ENCODE measurements at regions not wholly inside any gene's neighbourhood (a gene's known extent, or its start where the extent isn't known, plus 50 kb on each side); places are given as distances from the start of the nearest gene placed in this dataset.

DNA sequence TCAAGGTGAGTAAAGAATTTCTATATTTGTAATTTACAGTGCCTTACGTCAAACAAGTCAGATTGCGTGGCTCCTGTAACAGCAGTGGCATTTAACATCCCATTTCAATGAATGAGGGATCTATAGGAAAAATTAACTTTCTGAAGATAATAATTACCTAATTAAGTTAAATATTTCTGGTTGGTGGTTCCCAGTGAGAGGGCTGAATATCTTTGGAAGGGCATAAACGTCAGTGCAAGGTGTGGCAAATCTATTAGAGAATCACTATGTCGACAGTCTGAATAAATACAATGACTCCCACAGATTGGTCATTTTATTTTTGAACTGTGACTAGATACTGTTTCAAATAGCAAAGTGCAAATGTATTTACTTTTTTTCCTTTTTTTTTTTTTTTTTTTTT is 80.0 kb downstream of the S1PR1 start:
- no peak for DNase-seq (ENCODE audit: low read depth, low spot score)

DNA sequence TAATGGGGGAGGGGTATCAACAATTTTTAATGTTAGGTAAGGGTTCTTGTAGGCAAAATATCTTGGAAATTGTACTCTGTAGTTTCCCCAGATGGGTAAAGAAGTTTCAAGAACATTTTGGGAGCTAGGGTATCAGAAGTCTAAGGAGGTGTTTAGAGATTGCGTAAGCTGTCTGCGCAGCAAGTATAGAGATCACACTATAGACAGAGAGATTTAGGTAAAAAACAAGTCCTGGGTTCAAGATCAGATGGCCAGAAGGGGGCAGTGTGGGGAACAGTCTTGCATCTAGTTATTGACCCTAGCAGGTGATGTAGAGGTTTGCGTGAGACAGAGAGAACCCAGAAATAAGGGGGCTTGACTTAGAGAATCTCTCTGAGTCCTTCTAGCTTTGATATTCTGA is 80.8 kb downstream of the S1PR1 start:
- DNase-seq (ENCODE audit: low read depth, low spot score): no peak

DNA sequence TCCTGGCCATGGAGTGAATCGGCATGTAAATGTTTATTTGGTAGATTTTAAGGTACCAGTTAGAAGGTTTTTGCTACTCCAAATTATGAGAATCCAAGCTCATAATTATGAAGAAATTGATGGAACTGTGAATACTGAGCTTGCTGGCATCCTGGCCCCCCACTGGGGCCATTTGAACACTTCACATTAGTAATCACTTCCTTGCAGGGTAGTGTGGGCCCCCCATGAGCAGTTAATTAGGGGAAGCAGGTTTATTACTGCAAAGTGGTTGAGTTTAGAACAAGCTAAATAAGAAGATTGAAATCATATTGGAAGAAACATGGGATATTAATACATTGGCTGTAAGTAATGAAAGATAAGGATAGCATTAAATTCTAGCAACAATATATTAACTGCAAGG is 86.7 kb downstream of the S1PR1 start:
- DNase-seq (ENCODE audit: low read depth, low spot score): no peak

DNA sequence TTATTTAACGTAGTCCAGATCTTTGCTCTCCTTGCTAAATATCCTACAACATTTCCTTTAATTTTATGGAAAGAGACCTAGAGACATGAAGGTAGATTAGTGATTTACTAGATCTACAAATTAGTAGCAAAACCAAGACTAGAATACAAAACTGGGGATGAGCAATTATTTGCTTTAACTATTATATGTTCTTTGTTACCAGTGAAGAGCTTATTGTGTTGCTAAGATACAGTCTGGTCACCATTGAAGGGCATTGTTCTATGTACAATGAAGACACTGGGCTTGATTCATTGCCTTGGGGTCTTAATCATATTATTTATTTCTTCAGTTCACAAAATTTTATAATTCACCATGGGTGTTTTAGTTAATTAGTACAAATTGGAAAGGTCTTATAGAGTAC is 88.3 kb downstream of the S1PR1 start:
- no peak for DNase-seq (ENCODE audit: low read depth, low spot score)

DNA sequence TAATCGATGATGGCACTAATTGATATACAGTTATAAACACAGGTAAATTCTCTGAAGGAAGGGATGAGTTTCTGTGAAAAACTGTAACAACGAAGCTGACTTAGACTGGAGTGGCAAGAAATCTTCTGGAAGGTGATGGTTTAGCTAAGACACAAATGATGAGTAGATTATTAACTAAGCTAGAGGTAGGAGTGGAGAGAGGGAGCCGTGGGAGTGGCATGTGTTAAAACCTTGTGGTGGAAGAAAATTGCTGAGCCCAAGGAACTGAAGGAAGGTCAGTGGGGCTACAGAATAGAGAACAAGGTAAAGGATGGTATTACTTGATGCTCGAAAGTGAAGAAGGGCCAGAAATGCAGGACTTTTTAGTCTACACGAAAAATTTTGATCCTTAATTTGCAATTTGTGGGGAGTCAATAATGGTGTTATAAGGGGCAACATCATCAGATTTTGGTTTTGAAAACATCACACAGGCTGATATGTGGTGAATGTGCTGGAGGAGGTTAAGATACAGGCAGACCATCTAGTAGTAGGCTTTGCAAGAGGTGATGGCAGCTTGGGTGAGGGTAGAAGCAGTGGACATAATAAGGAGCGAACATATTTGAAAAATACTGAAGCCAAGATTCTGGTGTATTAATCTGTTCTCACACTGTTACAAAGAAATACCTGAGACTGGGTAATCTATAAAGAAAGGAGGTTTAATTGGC is 93.8 kb downstream of the S1PR1 start:
- DNase-seq (ENCODE audit: low read depth, low spot score): no peak

DNA sequence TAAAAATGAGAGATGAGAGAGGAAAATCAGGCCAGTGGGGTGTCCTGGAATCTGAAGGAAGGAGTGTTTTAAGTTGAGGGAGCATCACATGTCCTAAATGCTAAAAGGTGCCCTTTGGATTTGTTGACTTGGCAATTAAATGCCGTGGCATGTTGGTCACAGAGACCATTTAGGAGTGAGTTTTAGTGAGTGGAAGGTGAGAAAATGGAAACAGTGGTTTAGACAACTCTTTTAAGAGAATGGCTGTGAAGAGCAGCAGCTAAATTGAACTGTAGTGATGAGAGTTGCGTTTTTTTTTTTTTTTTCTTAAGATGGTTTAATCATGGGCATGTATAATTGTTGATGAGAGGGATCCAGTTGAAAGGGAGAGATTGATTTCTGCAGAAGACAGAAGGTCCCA is 95.0 kb downstream of the S1PR1 start:
- no peak for DNase-seq (ENCODE audit: low read depth, low spot score)

DNA sequence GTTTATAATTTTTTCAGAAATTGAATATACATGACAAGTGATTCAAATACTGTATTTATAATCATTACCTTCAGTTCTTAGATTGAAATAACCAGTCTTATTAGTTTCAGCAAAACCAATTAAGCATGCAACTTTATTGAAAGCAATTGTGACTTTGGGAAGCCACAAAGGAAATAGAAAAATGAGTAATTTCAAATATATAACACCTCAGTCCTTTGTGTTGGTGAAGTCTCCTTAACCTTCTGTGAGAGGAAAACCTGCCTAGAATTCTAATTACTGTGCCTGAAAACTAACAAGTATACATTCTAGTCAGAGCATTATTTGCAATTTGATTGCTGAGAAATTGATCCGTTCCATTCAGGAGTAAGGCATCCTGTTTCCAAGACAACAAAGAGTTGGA is 95.8 kb downstream of the S1PR1 start:
- DNase-seq (ENCODE audit: low read depth, low spot score): no peak

DNA sequence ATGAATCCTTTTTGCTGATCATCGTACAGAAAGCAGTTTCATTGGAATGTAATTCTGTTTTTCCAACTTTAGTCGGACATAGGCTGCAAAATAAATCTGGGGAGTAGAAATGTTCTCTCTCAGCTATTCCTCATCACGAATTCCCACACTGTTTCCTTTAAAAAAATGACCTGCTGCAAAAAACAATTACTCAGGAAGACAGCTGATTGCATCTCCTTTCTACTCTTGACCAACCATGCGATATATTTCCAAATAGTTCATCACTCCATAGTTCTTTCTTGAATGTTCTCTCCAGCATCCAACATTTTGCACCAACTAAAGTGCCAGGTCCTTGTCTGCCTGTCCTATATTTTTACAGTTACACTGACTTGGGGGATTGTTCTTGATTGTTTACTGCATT is 96.4 kb downstream of the S1PR1 start:
- no peak for DNase-seq (ENCODE audit: low read depth, low spot score)

DNA sequence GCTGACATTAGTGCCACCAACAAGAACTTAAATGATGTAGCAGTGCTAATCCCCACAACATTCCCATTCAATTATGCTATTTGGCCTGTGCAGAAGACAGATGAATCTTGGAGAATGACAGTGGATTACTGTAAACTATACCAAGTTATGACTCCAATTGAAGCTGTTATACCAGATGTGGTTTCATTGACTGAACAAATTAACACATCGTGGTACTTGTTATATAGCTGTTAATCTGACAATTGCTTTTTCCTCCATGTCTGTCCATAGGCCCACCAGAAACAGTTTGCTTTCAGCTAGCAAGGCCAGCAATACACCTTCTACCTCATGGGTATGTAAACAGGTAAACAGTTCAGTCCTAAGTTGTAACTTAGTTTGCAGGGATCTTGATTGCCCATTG is 101.1 kb downstream of the S1PR1 start:
- DNase-seq (ENCODE audit: low read depth, low spot score): no peak

DNA sequence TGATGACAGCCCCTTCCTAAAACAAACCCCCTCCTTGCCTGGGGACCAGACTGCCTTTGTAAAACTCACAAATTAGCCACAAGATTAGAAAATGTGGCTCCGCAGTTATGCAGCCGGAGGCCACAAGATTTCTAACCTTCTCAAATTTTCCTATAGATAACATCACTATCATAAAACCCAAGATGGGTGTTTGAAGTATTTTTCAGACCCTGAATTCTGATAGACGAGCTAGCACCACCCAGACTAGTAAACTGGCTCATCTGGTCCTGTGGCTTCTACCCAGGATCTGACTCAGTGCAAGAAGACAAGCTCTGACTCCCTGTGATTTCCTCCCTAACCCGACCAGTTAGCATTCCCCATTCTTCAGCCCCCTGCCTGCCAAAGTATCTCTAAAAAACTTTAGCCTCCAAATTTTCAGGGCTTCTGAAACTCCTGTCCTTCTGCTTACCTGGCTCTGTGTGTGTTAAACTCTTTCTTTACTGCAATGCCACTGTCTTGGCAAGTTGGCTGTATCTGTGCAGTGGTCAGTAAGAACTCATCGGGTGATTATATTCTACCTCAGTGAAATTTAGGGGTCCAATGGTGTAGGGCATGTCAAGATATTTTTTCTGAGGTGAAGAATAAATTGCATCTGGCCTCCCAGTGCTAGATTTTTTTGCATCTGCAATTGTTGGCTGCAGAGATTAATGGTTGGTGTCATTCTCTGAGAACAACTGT is 102.1 kb downstream of the S1PR1 start:
- DNase-seq (ENCODE audit: low read depth, low spot score): no peak

DNA sequence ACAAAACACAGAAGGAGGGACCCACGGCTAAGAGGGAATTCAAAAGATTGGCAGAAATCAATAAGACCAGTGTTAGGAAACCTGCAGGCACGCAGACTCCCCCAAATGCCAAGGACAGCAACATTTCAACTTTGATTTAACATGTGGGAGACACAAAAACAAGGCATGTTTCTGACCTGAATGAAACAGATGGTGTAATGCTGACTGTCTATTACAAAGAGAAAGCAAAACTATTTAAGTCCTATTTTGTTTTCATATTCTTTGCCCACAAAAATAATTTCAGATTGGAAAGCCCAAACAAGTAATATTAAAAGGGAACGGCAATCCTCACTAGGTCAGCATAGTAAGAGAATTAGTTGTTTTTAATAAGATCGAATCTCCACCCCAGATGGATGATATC is 107.9 kb downstream of the S1PR1 start:
- DNase-seq (ENCODE audit: low read depth, low spot score): no peak

DNA sequence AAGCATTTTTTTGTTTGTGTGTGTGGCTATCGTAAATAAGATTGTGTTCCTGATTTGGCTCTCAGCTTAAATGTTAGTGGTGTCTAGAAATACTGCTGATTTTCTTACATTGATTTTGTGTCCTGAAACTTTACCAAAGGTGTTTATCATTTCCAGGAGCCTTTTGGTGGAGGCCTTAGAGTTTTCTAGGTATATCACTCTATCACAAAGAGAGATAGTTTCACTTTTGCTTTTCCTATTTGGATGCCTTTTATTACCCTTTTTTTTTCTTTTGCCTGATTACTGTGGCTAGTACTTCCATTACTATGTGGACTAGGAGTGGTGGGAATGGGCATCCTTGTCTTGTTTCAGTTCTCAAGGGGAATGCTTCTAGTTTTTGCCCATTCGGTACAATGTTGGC is 109.6 kb downstream of the S1PR1 start:
- no peak for DNase-seq (ENCODE audit: low read depth, low spot score)

DNA sequence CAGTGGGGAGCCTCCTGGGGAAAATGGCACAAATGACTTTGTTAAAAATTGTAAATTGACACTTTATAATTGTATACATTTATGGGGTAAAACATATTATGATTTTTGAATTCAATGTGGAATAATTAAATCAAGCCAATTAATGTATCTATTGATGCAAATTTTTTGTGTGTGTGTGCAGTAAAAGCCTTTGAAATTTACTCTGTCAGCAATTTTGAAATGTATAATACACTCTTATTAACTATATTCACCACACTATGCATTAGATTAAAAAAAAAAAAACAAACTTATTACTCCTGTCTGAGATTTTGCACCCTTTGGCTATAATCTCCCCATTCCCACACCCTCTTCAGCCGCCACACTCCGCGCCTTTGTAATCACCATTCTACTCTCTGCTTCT is 119.2 kb downstream of the S1PR1 start:
- DNase-seq (ENCODE audit: low read depth, low spot score): no peak

DNA sequence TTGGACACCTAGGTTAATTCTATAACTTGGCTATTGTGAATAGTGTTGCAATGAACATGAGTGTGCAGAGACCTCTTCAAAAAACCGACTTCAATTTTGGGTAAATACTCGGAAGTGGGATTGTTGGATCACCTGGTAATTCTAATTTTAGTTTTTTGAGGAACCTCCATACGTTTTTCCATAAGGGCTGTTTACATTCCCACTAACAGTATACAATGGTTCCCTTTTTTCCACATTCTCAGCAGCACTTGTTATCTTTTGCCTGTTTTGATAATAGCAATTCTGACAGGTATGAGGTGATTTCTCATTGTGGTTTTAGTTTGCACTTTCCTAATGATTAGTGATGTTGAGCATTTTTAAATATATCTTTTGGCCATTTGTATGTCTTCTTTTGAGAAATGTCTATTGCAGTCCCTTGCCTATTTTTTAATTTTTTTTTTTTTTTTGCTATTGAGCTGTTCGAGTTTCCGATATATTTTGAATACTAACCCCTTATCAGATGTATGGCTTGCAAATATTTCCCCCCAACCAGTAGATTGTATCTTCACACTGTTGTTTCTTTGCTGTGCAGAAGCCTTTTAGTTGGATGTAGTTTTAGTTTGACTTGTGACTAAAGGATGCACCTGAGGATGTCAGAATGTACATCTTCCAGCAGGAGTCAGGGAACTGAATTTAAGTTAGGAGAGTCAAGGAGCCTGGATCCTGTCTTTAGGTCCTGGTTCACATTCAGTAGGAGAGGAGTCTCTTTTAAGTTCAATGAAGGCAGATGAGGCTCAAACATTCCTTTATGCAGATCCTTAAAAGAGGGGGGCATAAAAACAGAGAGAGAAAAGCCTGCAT is 120.0 kb downstream of the S1PR1 start:
- DNase-seq (ENCODE audit: low read depth, low spot score): no peak

DNA sequence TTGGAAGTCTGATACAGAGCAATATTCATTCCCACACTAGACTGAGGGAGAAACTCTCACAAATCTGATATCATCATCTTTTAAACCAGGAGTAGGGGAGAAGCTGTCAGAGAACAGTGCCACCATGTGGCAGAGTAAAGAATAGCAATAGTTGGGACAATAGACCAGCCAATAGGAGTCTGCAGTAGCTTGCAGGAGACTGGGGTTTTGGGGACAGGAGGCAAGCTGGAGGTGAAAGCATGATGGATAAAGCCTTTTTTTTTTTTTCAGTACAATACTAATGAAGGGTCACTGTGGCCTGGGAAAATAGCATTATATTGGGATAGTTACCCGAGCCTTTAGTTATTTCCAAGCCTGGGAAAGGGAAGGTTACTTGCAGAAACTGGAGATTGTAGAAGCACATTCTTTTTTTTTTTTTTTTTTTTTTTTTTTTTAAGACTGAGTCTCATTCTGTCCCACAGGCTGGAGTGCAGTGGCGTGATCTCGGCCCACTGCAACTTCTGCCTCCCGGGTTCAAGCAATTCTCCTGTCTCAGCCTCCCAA is 120.7 kb downstream of the S1PR1 start:
- DNase-seq (ENCODE audit: low read depth, low spot score): peak; percentile 72

DNA sequence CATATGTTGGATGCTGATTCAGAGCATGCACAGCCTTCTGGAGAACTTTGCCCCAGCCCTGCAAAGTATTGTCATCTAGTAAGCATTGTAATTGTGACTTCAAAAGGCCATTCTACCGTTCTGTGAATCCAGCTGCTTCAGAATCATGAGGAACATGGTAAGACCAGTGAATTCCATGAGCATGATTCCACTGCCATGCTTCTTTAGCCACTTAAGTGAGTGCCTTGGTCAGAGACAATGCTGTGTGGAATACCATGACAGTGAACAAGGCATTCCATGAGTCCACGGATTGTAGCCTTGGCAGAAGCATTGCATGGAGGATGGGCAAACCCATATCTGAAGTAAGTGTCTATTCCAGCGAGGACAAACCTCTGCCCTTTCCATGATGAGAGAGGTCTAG is 123.7 kb downstream of the S1PR1 start:
- DNase-seq (ENCODE audit: low read depth, low spot score): no peak

DNA sequence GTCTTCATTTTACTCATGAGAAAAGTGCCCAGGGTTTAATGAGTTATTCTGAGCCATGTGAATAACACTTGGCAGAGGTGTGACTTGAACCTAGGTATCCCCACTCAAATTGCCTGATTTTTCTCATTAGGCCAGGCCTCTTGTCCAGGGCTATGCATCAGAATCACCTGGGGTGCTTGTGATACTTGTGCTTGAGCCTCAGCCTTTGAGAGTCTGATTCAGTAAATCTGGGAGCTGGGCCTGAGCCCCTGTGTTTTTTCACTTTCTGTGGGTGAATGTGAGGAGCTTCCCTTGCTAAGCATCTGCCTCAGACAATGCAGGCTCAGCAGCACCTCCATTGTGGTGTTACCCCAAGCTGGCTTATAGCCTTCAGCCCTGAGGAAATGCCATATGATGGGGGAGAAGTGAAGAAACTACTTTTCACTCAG is 127.1 kb downstream of the S1PR1 start:
- DNase-seq (ENCODE audit: low read depth, low spot score): no peak

DNA sequence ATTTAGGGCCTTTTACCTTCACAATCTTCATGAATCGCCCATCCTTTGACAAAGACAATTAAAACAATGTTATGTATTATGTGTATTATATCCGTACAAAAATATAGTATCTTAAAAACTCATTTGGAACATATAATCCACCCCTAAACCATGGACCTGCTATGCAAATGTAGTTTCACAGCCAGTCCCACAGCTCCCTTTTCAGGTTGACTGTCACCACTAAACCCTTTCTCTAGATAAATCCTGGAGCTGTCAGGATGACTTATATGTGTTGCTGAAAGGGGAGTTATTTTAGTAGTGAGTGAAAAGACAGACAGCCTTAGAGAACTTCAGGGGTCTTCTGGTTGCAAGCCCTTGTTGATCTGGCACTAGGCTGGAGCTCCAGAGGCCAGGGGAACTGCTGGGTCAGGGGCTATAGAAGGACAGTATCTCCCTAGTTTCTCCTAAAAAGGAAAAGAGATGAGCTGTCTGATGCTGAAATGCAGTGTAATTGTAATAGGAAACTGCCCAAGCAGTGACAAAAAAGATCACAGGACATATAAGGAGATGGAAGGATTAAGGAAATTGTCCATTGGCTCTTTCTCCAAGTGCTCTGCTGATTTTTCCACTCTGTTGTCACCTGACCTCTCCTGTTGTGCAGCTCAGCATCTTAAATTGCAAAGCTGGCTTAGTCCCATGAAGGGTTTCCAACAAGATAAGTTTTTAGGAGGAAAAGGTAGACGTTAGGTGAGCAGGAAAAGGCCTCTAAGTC is 127.7 kb downstream of the S1PR1 start:
- DNase-seq (ENCODE audit: low read depth, low spot score): no peak

DNA sequence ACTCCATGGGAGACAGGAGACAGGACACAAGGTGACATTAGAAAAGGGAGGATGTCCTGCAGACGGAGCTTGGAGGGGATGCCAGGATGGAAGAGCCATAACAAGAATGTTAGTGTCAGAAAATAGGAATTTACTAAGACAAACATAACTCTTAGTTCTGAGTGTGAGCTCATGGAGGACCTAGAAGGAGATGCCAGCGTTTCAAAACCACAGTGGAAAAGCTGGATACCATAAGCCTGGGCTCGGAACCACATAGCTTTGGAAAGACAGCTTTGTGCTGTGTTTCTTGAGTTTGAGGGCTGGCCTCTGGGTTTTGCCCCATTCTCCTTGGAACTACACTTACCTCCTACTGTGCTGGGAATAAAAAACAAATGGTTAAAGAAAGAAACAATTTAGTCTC is 128.4 kb downstream of the S1PR1 start:
- no peak for DNase-seq (ENCODE audit: low read depth, low spot score)

DNA sequence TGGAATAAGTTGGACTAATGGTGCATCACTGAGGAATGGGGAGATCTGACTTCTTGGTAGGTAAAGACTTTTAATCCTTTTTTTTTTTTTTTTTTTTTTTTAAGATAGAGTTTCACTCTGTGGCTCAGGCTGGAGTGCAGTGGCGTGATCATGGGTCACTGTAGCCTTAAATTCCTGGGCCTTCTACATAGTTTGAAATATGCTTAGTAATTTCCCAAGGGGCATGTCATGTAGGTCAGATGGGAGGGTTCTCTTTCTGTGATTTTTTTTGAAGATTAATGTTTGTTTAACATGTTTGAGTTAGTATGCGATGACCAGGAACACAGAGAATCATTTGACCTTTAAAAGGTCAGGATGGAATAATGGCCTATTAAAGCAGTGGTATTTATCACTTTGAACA is 129.1 kb downstream of the S1PR1 start:
- no peak for DNase-seq (ENCODE audit: low read depth, low spot score)

DNA sequence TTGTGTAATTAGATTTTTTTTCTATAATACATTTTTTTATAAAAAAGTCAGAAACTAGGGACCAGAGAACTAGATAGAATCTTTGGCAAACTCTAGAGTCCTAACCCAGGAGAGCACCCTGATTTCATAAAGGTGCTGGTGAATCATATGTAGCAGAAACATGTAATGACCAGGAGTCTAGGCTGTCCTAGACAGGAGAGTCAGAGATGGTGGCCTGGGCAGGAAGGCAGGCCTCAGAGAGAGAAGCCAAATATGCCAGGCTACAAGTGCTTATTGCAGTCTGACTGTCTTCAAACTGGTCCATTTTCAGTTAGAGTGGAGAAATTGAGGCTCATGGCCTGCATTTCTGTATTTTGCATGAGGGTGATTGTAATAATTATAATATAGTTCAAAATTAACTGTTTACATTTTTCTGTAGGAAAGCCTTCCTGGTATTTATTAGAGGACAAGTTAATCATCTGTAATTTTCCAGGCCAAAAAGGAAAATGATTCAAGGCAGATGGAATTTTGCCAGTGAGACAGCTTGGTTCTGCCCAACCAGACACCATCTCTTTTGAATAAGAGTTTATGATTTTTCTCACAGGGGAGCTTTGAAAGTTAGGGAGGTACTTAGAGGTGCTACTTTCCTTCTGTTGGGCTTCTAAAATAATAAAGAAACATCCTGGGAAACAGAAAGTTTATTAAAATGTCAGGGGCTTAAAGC is 129.8 kb downstream of the S1PR1 start:
- DNase-seq (ENCODE audit: low read depth, low spot score): no peak

All from ELF-1 (cell line).